Muscle of back (tissue), 3 donors: ENCODE measurements at regions not wholly inside any gene's neighbourhood (a gene's known extent, or its start where the extent isn't known, plus 50 kb on each side); places are given as distances from the start of the nearest gene placed in this dataset.

ENCODE experiments used
- DNase-seq, 3 donors: peaks; one replicate each; pipeline versions ENCODE4 v3.0.0 to v3.0.0-alpha.2; 2013

DNA sequence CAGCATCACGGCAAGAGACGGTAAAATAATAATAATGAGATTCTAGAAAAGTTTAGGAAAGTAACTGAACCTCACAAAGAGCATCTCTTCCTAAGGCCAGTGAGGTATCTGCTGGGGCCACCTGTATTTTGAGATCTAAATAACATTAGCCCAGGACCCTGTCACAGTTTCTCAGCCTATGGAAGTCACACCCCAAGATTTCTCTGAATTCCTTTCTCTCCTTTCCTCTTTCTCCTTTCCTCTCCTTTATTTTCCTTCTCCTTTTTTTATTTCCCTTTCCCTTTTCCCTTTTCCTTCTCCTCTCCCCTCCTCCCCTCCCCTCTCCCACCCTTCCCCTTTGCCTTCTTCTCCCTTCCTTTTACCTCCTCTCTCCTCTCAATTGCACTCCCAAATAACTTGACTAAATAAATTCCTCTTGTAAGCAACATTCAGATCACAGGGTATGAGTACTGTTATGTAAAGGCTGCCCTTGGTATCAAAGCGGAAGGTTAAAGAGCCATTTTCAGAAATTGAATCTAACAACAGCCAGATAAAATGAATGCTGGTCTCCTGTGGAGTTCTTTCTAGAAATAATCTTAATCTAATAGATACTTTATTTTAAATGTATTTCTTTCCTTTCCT is 506.2 kb downstream of the EPM2A start:
- no peak for DNase-seq

GRCh38 chr6:145233955-145234354 is 501.4 kb downstream of the EPM2A start:
- no peak for DNase-seq

- no peak for DNase-seq
Observed at GRCh38 chr6:145235207-145235606, 500.1 kb downstream of the EPM2A start.

GRCh38 chr6:145238787-145239186 is 496.5 kb downstream of the EPM2A start:
- no peak for DNase-seq

DNA sequence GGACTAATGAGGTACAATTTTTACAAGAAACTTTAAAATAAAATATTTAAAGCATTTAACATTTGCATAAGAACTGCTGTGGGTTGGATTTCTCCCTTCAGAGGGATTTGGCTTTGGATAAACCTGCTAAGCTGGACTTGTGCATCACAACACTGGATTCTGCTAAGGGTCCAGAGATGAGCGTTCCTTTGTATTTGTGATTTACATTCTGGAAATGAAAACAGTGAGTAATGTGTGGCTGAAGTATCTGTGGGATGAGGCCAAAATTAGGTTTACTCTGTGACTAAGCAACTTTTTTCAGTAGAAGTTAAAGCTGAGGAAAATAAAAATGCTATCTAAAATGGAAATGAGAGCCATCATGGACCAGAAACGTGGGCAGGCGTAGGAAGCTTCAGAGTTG is 494.3 kb downstream of the EPM2A start:
- DNase-seq, result peak in 2 of 3 donors; percentile 32 to 64

- no peak for DNase-seq
Observed at GRCh38 chr6:145241721-145242120, 493.6 kb downstream of the EPM2A start.

DNA sequence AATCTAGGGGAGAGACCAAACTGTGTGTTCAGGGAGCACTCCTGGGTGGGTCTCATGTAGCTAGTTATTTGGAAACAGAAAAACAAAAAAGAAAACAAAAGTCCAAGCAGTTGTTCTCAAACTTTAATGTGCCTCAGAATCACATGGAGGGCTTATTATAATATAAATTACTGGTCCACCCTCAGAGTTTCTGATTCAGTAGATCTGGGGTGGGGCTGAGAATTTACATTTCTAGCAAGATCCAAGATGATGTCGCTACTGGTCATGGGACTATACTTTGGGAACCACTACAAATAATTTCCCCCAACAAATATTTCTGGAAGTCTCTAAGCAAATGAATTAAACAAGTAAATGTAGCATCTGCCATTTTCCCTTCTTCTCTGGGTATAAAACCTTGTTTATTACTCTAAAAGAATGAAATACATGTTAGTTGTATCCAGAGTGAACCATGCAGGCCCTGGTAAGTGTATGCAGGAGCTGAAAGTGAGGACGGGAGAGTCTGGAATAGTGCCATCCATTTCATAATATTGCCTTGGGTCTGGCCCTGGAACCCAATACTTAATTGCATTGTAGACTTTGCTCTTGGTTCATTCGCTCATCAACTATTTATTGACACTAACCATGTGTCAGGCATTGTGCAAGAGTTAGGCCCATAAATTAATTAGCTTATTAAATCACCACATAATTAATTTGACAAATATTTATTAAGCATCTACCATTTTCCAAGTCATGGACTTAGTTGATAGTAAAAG is 490.8 kb downstream of the EPM2A start:
- no peak for DNase-seq

DNA sequence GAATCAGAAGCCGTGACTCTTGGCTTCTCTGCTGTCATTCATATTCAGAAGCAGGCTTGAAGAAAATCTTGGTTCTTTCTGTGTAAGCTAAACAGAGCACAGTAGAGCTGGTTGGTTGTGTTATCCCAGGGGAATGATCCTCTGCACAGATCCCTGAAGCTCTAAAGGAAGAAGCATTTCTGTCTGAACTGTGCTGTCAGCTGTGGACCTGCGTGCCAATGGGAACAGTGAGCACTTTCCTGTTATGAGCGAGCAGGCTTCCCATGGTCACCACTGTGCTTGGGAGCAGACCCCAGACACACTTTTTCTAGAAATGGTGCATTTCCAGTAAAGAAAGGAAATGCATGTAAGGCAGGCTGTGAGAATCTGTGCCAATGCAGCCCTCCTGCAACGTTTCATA is 490.2 kb downstream of the EPM2A start:
- peak in 1 of 3 donors; percentile 27 for DNase-seq

- DNase-seq, result peak in 2 of 3 donors; percentile 18 to 78
Observed at GRCh38 chr6:145247692-145248419, 487.5 kb downstream of the EPM2A start.

DNA sequence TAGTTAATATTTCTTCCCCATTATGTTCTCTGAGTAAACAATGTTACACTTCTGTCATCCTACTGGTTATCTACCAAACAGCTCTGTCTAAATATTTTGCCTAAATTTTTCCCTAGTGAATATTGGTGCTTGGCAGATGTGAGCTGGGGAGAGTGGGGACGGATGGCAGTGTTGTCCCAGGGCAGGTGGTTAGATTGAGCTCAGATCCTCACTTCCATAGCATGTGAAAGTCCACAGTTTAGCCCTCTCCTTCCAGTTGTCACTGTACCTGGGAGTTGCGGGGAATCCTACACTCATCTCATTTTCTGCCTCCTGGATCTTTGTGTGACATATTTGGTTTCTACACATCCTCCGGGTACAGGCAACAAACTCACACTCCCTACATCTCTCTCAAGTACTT is 484.9 kb downstream of the EPM2A start:
- DNase-seq, result no peak

DNA sequence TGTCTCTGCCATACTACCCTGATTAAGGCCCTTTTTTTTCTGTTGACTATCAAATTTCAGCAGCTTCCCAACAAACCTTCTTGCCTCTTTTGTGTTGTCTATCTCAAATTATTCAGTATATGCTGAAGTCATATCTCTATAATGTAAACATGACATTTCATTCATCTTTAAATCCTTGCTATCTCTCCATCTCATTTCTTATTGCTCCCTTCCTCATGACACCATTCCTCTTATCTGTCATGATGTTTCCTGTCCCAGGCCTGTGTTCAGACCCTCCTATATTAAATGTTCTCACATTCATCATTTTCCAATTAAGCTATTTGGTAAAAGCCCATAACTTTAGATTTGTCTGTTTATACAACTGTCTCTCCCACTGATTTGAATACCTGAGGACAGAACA is 482.6 kb downstream of the EPM2A start:
- no peak for DNase-seq

DNA sequence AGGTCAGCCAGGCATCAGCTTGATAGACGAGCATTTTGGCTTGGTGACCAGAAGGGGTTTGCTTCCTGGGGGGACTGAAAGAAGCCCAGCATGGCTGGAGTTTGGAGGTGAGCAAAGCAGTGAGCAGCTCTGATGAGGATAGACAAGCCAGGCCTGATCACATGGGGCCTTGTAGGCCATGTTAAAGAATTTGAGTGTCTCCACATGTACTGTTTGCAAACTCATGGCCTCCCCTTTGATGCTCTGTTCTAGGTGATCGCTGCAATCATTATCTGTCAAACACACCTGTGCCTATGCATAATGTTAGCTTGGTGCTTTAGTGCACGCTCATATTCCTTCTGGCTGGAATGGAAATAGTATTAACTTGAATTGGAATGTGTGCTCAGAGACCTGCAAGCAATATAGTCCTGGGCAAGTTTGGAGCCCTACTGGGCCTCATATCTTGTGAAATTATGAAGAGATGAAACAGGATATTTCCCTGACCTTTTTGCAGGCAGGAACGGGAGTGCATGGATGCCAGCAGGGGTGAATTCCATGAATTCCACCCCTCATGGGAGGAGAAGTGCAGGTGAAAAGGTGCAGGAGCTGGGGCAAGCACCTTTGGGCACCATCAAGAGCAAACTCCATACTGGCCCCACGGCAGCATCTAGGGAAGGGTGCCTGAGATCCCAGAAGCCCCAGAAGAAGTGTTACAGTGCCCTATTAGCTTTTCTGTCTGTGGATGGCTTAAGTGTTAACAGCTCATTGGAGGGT is 480.5 kb downstream of the EPM2A start:
- no peak for DNase-seq

GRCh38 chr6:145257704-145258103 is 477.6 kb downstream of the EPM2A start:
- peak; percentile 46 to 76 (median 51) for DNase-seq

DNA sequence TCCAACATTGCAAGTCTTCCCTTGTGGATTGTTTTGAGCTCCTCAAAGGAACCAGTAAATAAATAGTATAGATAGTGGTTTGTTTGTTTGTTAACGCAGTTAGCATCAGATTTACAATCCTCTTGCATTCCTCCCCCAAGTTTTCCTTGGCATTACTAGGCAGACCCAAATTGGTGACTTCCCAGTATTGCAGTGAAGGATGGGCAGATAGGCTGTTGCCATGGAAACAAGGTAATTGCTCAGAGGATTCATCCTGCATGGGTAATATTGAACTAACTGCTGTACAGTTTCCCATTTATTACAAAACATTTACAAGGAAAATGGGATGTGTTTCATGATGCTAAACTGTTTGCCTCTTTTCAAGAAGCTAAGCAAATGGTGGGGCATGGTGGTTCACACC is 477.2 kb downstream of the EPM2A start:
- DNase-seq, result no peak

DNA sequence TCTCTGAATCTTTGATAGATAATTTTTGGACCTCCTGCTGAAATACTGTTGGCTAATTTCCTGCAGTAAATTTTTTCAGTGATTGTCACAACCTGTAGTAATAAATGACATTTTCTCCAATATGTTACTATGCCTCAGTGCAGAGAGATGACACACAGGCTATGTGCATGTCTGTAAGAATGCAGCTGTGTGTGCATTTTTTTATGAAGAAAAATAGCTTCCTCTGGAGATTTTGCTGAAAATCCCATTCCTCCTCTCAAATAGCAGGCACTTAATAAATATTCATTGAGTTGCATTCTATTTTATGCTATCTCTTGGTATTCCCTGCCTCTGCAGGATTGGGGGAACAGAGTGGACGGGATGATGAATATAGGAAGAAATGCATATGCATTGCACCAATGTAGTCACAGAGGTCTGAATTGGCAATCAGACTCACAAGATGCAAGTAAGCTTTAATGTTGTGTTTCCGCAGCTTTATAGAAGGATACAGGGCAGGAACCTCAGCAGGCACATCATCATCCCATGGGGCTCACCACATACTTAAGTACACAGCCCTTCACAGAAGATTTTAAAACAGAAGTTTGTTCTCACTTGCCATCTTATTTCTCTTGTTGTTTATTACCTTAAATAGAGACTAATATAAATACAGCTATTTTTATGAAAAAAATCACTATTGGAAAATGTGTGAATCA is 474.7 kb downstream of the EPM2A start:
- no peak for DNase-seq

GRCh38 chr6:145261758-145262157 is 473.6 kb downstream of the EPM2A start:
- no peak for DNase-seq

- DNase-seq, result no peak
Observed at GRCh38 chr6:145262771-145263170, 472.5 kb downstream of the EPM2A start.

DNA sequence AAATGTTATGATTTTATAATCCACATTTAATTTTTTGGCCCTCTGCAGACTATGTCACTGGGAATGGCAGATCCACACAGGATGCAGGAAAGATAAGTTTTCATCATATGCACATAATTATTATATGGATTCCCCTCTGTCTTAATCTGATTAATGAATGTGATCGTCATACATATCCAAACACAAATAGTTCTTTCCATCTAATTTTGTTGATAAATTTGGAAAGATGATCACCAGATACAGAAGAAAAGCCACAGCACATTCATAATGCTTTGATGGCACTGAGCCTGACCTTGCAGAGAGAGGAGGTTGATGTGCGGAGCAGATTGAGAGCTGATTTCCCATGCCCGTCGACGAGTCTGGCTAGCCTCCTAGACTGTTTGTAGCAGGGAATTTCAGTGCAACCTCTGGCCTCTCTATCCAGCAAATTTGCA is 471.5 kb downstream of the EPM2A start:
- DNase-seq, result no peak

DNA sequence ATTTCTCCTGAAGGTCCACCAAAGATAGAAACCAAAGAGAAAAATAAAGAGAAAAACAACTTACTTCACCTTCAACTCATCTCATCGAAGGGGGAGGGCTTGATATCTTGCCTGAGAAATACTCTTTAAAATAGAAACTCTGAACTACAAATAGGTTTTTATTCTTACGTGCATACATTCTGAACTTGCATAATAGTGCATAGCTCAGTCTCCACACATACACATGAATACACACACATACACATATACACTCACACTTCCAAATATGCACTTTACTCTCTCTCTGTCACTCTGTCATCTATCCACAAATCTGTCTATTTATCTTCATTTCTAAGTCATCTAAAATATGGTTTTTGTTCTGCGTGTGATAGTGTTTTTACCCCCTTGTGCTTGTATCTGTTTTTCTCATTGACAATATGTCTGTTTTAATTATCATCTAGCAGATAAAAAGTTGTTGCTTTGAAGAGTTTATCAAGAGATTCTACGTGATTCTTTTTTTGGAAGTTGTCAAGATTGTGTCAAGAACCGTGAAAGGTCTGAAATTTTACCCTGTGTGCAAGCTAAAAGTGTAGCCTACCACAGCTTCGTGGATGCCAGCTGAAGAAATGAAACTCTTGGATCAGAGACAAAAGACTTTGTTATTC is 468.8 kb downstream of the EPM2A start:
- DNase-seq, result no peak

DNA sequence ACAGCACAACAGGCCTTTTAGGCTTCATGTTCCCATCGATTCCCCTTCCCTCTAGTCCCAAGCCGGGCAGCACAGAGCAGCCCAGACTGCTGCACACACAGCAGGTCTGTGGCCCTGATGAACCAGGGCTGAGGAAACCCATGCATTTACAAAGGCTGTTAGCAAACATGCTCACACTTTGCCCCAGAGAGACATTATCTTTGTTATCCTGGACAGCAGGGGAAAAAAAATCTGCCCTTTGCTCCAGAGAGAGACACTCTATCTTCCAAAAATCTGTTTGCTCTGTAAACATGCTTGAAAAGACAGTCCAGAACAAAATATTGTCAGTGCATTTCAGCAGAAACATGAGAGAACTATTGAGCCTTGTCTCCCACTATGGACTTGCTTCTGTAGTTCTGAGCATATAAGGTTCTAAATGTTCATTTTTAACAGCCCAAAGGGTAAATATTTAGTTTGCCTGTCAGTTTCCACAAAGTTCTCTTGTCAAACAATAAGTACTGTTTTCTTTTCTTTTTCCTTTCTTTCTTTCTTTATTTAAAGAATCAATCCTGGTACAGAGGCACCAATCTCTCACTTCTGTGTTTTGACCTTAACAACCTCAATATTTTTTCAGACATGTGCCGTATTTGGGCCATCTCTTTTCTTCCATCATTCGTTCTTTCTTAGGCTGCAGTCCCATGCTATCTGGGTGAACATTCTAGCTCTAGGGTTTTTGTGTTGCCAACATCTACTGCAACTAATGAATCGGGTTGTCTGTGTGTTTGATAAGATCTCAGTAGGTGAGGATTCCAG is 468.0 kb downstream of the EPM2A start:
- no peak for DNase-seq
